A549 (cell line): ENCODE measurements at regions not wholly inside any gene's neighbourhood (a gene's known extent, or its start where the extent isn't known, plus 50 kb on each side); places are given as distances from the start of the nearest gene placed in this dataset.
A peak's percentile ranks its signal among the peaks of the same experiment; 100 is the strongest.

Experiments
- ATAC-seq, 2 experiments: fragments of 200-7000 bp in 1 of 2; fragments of >200 bp in 1 of 2; cut with Nextera tagmentation in 1 of 2; cut with Tn5 transposase in 1 of 2; 3 replicates each; pipeline versions ENCODE4 v1.8.0 to v1.9.1; 2018 to 2020; ENCODE audit warnings: mild to moderate bottlenecking in 1 of 2, moderate library complexity in 1 of 2
- CTCF ChIA-PET: fragments of 300-600 bp; sonication (Branson Sonifier 250); formaldehyde crosslinking; extraction: SDS; loops from one replicate; lab custom pipeline; 2021; ENCODE audit warnings: antibody characterized with exemption, inconsistent platforms; lab: Yijun Ruan, JAX
- POLR2A ChIA-PET: fragments of 350-600 bp; formaldehyde crosslinking; extraction: SDS; loops from one replicate; lab custom pipeline; 2021; ENCODE audit warnings: antibody characterized with exemption, inconsistent platforms; lab: Yijun Ruan, JAX
- DNase-seq, 2 experiments: peaks; one replicate each; pipeline versions ENCODE4 v3.0.0 to v3.0.0-alpha.2; 2011 to 2016; ENCODE audit warnings: low read depth in 1 of 2, low spot score in 1 of 2
- FAIRE-seq: peaks from 2 replicates; lab custom pipeline; 2011; peaks lifted over from hg19 to GRCh38; lab: Jason Lieb, UNC
- H3K27ac ChIP-seq, 2 experiments: fragments of >200 bp; sonication (Bioruptor Twin); formaldehyde crosslinking; 3 replicates each; pipeline ENCODE4 v1.5.1; 2016 to 2017
- H3K4me1 ChIP-seq: fragments of >200 bp; sonication (Bioruptor Twin); formaldehyde crosslinking; 3 replicates; pipeline ENCODE4 v1.6.1; 2016
- H3K4me2 ChIP-seq: fragments of >200 bp; sonication (Bioruptor Twin); formaldehyde crosslinking; 3 replicates; pipeline ENCODE4 v1.6.1; 2016
- H3K4me3 ChIP-seq: fragments of >200 bp; sonication (Bioruptor Twin); formaldehyde crosslinking; 3 replicates; pipeline ENCODE4 v1.5.1; 2016
- H3K9me3 ChIP-seq: fragments of >200 bp; sonication (Bioruptor Twin); formaldehyde crosslinking; 3 replicates; pipeline ENCODE4 v1.6.1; 2016
- BHLHE40 ChIP-seq: IDR thresholded peaks from 2 replicates; pipeline ENCODE4 v1.6.1; 2012; ENCODE audit warnings: low read depth, low read length, inconsistent platforms
- CBX2 ChIP-seq: fragments of 200-600 bp; sonication (generic); IDR thresholded peaks from 2 replicates; pipeline ENCODE4 v1.6.1; 2016; ENCODE audit warnings: low read depth, mild to moderate bottlenecking, borderline replicate concordance
- CBX8 ChIP-seq: fragments of 200-600 bp; sonication (generic); IDR thresholded peaks from 2 replicates; pipeline ENCODE4 v1.6.1; 2016
- EHF ChIP-seq: fragments of 250-450 bp; sonication (Bioruptor Pico); IDR thresholded peaks from 2 replicates; pipeline ENCODE4 v1.5.0; 2020; ENCODE audit warnings: mild to moderate bottlenecking
- EP300 ChIP-seq, 2 experiments: fragments of >200 bp; sonication (Bioruptor Twin); formaldehyde crosslinking; IDR thresholded peaks; 2 replicates in 1 of 2; 3 replicates in 1 of 2; pipeline ENCODE4 v1.6.1; 2016 to 2017
- ESRRA ChIP-seq: fragments of 150-350 bp; IDR thresholded peaks from 2 replicates; pipeline ENCODE4 v1.6.1; 2014; ENCODE audit warnings: mild to moderate bottlenecking, low read length, borderline replicate concordance
- HDAC2 ChIP-seq: fragments of 200-600 bp; sonication (generic); IDR thresholded peaks from 2 replicates; pipeline ENCODE4 v1.6.1; 2016
- HOXA7 ChIP-seq: fragments of 250-450 bp; sonication (Bioruptor Pico); IDR thresholded peaks from 2 replicates; pipeline ENCODE4 v1.5.0; 2020; ENCODE audit warnings: mild to moderate bottlenecking, moderate library complexity
- HOXB5 ChIP-seq: fragments of 250-450 bp; sonication (Bioruptor Pico); IDR thresholded peaks from 2 replicates; pipeline ENCODE4 v1.5.0; 2020; ENCODE audit warnings: mild to moderate bottlenecking, moderate library complexity
- JUN ChIP-seq, 2 experiments: fragments of >200 bp; sonication (Bioruptor Twin); formaldehyde crosslinking; IDR thresholded peaks; 2 replicates in 1 of 2; 3 replicates in 1 of 2; pipeline ENCODE4 v1.6.1; 2016 to 2017
- KDM5A ChIP-seq: fragments of 200-600 bp; sonication (generic); IDR thresholded peaks from 2 replicates; pipeline ENCODE4 v1.6.1; 2016; ENCODE audit warnings: antibody characterized with exemption, mild to moderate bottlenecking
- MAFK ChIP-seq: fragments of 450-650 bp; IDR thresholded peaks from 2 replicates; pipeline ENCODE4 v1.6.1; 2014; ENCODE audit not compliant: partially characterized antibody
- MAZ ChIP-seq: fragments of 150-350 bp; IDR thresholded peaks from 2 replicates; pipeline ENCODE4 v1.6.1; 2014; ENCODE audit warnings: antibody characterized with exemption, low read depth, low read length, borderline replicate concordance
- NR3C1 ChIP-seq: fragments of >200 bp; sonication (Bioruptor Twin); formaldehyde crosslinking; IDR thresholded peaks from 3 replicates; pipeline ENCODE4 v1.6.1; 2017
- PHF8 ChIP-seq: fragments of 200-600 bp; sonication (generic); IDR thresholded peaks from 2 replicates; pipeline ENCODE4 v1.6.1; 2016; ENCODE audit warnings: low read depth, mild to moderate bottlenecking, antibody characterized with exemption, moderate library complexity, borderline replicate concordance
- POLR2AphosphoS2 ChIP-seq: conservative IDR thresholded peaks from 2 replicates; pipeline ENCODE4 v1.6.1; 2012; ENCODE audit warnings: low read length, improper control_type of control experiment, inconsistent platforms
- SMC3 ChIP-seq: fragments of >200 bp; sonication (Bioruptor Twin); formaldehyde crosslinking; IDR thresholded peaks from 3 replicates; pipeline ENCODE4 v1.6.1; 2018; ENCODE audit warnings: inconsistent platforms
- SREBF2 ChIP-seq: fragments of 450-650 bp; IDR thresholded peaks from 2 replicates; pipeline ENCODE4 v1.6.1; 2014; ENCODE audit warnings: mild to moderate bottlenecking, moderate library complexity
- ZFP36 ChIP-seq: fragments of 450-650 bp; IDR thresholded peaks from 2 replicates; pipeline ENCODE4 v1.6.1; 2014; ENCODE audit warnings: borderline replicate concordance; ENCODE audit not compliant: partially characterized antibody
- ZSCAN20 ChIP-seq: fragments of 250-450 bp; sonication (Bioruptor Pico); IDR thresholded peaks from 2 replicates; pipeline ENCODE4 v1.8.0; 2022; ENCODE audit warnings: mild to moderate bottlenecking, moderate library complexity
- WGBS: methylation state at CpG from one replicate; pipeline ENCODE4 v1.1.6; 2017; ENCODE audit errors: missing lambda C conversion rate; 5-methylcytosine and 5-hydroxymethylcytosine counted together
- TF ChIP-seq, protein P1 (sequence below): fragments of >200 bp; sonication (Bioruptor Twin); formaldehyde crosslinking; IDR thresholded peaks from 3 replicates; pipeline ENCODE4 v1.6.1; 2016
- TF ChIP-seq, protein P2 (sequence below): fragments of 250-450 bp; sonication (Bioruptor Pico); IDR thresholded peaks from 2 replicates; pipeline ENCODE4 v1.5.0; 2021; ENCODE audit warnings: mild to moderate bottlenecking, moderate library complexity, borderline replicate concordance
- TF ChIP-seq, protein P3 (sequence below): fragments of >200 bp; sonication (Bioruptor Twin); formaldehyde crosslinking; IDR thresholded peaks from 3 replicates; pipeline ENCODE4 v1.5.1; 2016
- TF ChIP-seq, protein P4 (sequence below): IDR thresholded peaks from 2 replicates; pipeline ENCODE4 v1.6.1; 2012; ENCODE audit warnings: low read depth, borderline replicate concordance

DNA sequence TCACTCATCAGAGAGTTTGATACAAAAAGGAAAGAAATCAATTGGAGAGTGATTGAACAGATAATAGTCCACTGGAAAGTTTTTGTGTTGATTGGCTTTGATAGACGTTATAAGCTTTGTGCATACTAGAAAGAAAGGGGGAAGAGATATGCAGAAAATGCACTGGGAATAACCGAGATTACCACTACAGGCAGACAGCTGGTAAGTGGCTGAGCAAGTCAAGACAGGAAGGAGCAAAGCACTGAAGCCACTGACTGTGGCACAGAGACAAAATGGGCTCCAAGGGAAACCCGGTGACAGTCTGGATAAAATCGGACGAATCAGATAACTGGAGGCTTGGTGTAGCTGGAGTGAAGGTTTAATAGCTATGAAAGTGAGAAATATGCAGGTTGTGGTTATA is 209.0 kb downstream of the SIM1 start:
- DNase-seq (no peak), ATAC-seq (no peak), FAIRE-seq (no peak)
- H3K4me1 ChIP-seq, result 0 out of 3 replicates have a peak, but pooled peaks cover 3% of the 10 kb centered on the region
- no peak overlapping the region for H3K4me2 ChIP-seq
- WGBS, result 92% methylated on average over 5 of the region's 5 CpGs
- 0 out of 6 replicates have a peak overlapping the region, but pooled peaks of 1 of the 2 experiments have one; percentile 23 for H3K27ac ChIP-seq
- POLR2A ChIA-PET, result no interaction called here
- CTCF ChIA-PET, result no interaction called here
- H3K4me3 ChIP-seq, result no peak overlapping the region
- no peak for TF ChIP-seq JUN (IDR thresholded peaks at IDR 0.05)
- no peak for TF ChIP-seq HDAC2
- TF ChIP-seq ESRRA, result no peak
- TF ChIP-seq, protein P1, sequence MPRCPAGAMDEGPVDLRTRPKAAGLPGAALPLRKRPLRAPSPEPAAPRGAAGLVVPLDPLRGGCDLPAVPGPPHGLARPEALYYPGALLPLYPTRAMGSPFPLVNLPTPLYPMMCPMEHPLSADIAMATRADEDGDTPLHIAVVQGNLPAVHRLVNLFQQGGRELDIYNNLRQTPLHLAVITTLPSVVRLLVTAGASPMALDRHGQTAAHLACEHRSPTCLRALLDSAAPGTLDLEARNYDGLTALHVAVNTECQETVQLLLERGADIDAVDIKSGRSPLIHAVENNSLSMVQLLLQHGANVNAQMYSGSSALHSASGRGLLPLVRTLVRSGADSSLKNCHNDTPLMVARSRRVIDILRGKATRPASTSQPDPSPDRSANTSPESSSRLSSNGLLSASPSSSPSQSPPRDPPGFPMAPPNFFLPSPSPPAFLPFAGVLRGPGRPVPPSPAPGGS, result no peak
- no peaks in the 10 kb centered on the region for H3K9me3 ChIP-seq

DNA sequence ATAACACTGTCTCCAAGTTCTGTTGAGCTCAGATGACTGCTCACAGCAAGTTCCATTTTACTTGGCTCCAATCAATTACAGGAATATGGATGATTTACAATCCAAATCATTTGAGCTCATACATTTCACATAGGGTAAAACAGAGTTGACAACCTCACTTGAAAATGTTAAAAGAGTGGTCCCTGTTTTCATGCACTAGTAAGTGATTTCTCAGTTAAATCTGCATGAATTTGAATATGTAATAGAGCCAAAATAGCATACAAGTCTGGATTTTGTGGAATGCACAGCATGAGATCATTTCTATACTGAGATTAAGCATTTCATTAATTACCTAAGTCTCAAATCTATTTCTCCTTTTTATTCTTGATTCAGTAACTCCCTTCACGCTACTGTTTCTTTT is 217.6 kb downstream of the SIM1 start:
- FAIRE-seq (no peak), DNase-seq (no peak), ATAC-seq (no peak)
- no peak overlapping the region for H3K27ac ChIP-seq
- H3K4me1 ChIP-seq, result no peaks in the 10 kb centered on the region
- POLR2A ChIA-PET, result no interaction called here
- 93% methylated on average over 1 of the region's 1 CpG for WGBS
- H3K9me3 ChIP-seq, result no peaks in the 10 kb centered on the region
- CTCF ChIA-PET, result no interaction called here
- TF ChIP-seq NR3C1 (no peak), ZFP36 (no peak), HOXA7 (CRISPR knock-in tag) (no peak), EP300 (IDR thresholded peaks at IDR 0.05) (no peak), POLR2AphosphoS2 (no peak), EHF (CRISPR knock-in tag) (no peak), CBX8 (no peak)
- H3K4me3 ChIP-seq, result no peak overlapping the region
- H3K4me2 ChIP-seq, result no peak overlapping the region

DNA sequence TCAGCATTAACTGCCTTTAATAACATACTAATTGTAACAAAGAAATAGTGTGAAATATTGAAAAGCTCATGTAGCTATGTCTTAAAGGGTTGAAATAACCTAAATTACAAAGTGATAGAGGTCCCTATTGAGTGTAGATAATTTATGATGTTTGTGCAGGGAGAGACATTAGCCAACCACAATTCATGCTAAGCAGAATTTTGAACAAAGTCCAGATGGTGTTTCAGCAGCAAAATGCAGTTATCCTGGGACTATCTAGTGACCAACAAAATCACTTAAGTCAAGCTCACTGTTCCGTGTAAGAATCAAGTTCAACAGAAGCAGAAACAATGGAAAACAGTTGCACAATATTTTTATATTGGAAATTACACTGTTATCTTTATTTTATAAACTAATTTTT is 218.5 kb downstream of the SIM1 start:
- POLR2A ChIA-PET, result no interaction called here
- 79% methylated on average over 1 of the region's 1 CpG for WGBS
- ATAC-seq, result no peak

More for the DNA sequence above, 218.5 kb downstream of the SIM1 start:
- Histone ChIP-seq H3K9me3 (no peaks in the 10 kb centered on the region), H3K27ac (no peak overlapping the region), H3K4me1 (no peaks in the 10 kb centered on the region), H3K4me3 (no peak overlapping the region), H3K4me2 (no peak overlapping the region)
- FAIRE-seq (no peak), DNase-seq (no peak)
- CTCF ChIA-PET, result no interaction called here
- no peak for TF ChIP-seq BHLHE40
- TF ChIP-seq PHF8, result no peak
- TF ChIP-seq CBX2, result no peak
- TF ChIP-seq, protein P2, sequence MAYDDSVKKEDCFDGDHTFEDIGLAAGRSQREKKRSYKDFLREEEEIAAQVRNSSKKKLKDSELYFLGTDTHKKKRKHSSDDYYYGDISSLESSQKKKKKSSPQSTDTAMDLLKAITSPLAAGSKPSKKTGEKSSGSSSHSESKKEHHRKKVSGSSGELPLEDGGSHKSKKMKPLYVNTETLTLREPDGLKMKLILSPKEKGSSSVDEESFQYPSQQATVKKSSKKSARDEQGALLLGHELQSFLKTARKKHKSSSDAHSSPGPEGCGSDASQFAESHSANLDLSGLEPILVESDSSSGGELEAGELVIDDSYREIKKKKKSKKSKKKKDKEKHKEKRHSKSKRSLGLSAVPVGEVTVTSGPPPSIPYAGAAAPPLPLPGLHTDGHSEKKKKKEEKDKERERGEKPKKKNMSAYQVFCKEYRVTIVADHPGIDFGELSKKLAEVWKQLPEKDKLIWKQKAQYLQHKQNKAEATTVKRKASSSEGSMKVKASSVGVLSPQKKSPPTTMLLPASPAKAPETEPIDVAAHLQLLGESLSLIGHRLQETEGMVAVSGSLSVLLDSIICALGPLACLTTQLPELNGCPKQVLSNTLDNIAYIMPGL (CRISPR knock-in tag), result no peak
- no peak for TF ChIP-seq KDM5A
- no peak for TF ChIP-seq HOXB5
- no peak for TF ChIP-seq SREBF2
- TF ChIP-seq, protein P1, result no peak
- no peak for TF ChIP-seq MAZ
- TF ChIP-seq EP300 (IDR thresholded peaks at IDR 0.05), result no peak
- no peak for TF ChIP-seq HDAC2
- no peak for TF ChIP-seq SMC3
- TF ChIP-seq, protein P3, sequence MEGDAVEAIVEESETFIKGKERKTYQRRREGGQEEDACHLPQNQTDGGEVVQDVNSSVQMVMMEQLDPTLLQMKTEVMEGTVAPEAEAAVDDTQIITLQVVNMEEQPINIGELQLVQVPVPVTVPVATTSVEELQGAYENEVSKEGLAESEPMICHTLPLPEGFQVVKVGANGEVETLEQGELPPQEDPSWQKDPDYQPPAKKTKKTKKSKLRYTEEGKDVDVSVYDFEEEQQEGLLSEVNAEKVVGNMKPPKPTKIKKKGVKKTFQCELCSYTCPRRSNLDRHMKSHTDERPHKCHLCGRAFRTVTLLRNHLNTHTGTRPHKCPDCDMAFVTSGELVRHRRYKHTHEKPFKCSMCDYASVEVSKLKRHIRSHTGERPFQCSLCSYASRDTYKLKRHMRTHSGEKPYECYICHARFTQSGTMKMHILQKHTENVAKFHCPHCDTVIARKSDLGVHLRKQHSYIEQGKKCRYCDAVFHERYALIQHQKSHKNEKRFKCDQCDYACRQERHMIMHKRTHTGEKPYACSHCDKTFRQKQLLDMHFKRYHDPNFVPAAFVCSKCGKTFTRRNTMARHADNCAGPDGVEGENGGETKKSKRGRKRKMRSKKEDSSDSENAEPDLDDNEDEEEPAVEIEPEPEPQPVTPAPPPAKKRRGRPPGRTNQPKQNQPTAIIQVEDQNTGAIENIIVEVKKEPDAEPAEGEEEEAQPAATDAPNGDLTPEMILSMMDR, result no peak
- TF ChIP-seq JUN (IDR thresholded peaks at IDR 0.05), result no peak
- no peak for TF ChIP-seq ZFP36
- TF ChIP-seq, protein P4, sequence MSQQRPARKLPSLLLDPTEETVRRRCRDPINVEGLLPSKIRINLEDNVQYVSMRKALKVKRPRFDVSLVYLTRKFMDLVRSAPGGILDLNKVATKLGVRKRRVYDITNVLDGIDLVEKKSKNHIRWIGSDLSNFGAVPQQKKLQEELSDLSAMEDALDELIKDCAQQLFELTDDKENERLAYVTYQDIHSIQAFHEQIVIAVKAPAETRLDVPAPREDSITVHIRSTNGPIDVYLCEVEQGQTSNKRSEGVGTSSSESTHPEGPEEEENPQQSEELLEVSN, result no peak
- no peak for TF ChIP-seq HOXA7 (CRISPR knock-in tag)
- TF ChIP-seq MAFK, result no peak
- no peak for TF ChIP-seq ZSCAN20 (CRISPR knock-in tag)
- no peak for TF ChIP-seq NR3C1
